DND-41 (cell line): ENCODE measurements at regions not wholly inside any gene's neighbourhood (a gene's known extent, or its start where the extent isn't known, plus 50 kb on each side); places are given as distances from the start of the nearest gene placed in this dataset.

Experiments
- ATAC-seq: fragments of 200-7000 bp; cut with Tn5 transposase; 3 replicates; pipeline ENCODE4 v1.9.1; 2021; ENCODE audit warnings: low read depth; ENCODE audit not compliant: insufficient read depth
- DNase-seq: peaks from one replicate; pipeline ENCODE4 v3.0.0-alpha.2; 2020
- H2AFZ ChIP-seq: 2 replicates; pipeline ENCODE4 v1.6.0; 2012; ENCODE audit warnings: low read depth, low read length
- H3K27ac ChIP-seq: 2 replicates; pipeline ENCODE4 v1.5.1; 2012; ENCODE audit warnings: low read length, inconsistent platforms
- H3K27me3 ChIP-seq: fragments of 200-600 bp; sonication (generic); 2 replicates; pipeline ENCODE4 v1.6.0; 2012; ENCODE audit warnings: low read length, mild to moderate bottlenecking, inconsistent platforms; ENCODE audit not compliant: insufficient read depth, poor library complexity
- H3K36me3 ChIP-seq: 2 replicates; pipeline ENCODE4 v1.5.1; 2012; ENCODE audit warnings: low read length, inconsistent platforms; ENCODE audit not compliant: insufficient read depth
- H3K4me1 ChIP-seq: 2 replicates; pipeline ENCODE4 v1.5.1; 2012; ENCODE audit warnings: mild to moderate bottlenecking, low read length; ENCODE audit not compliant: insufficient read depth
- H3K4me2 ChIP-seq: 2 replicates; pipeline ENCODE4 v1.6.0; 2012; ENCODE audit warnings: mild to moderate bottlenecking, moderate library complexity, low read length, inconsistent platforms; ENCODE audit not compliant: insufficient read depth
- H3K4me3 ChIP-seq, 2 experiments: fragments of 200-600 bp in 1 of 2; shearing (Covaris generic) in 1 of 2; 2 replicates each; pipeline ENCODE4 v1.5.1; 2012 to 2016; ENCODE audit warnings: inconsistent platforms in 2 of 2, low read length in 2 of 2, mild to moderate bottlenecking in 2 of 2, low read depth in 1 of 2, moderate library complexity in 1 of 2
- H3K79me2 ChIP-seq: 2 replicates; pipeline ENCODE4 v1.6.0; 2012; ENCODE audit warnings: low read length, inconsistent platforms; ENCODE audit not compliant: insufficient read depth
- H3K9ac ChIP-seq: 2 replicates; pipeline ENCODE4 v1.6.0; 2012; ENCODE audit warnings: low read depth, mild to moderate bottlenecking, inconsistent platforms, low read length, moderate library complexity
- H3K9me3 ChIP-seq: 2 replicates; pipeline ENCODE4 v1.5.1; 2012; ENCODE audit warnings: low read length, moderate library complexity, mild to moderate bottlenecking, inconsistent platforms; ENCODE audit not compliant: insufficient read depth, severe bottlenecking
- H4K20me1 ChIP-seq: 2 replicates; pipeline ENCODE4 v1.6.0; 2012; ENCODE audit warnings: low read length; ENCODE audit not compliant: insufficient read depth
- CTCF ChIP-seq: IDR thresholded peaks from 2 replicates; pipeline ENCODE4 v1.5.1; 2012; ENCODE audit warnings: borderline replicate concordance, low read length, moderate library complexity, mild to moderate bottlenecking; ENCODE audit not compliant: poor library complexity, severe bottlenecking; ENCODE audit errors: extremely low read depth
- EZH2 ChIP-seq: IDR thresholded peaks from 3 replicates; pipeline ENCODE4 v1.6.1; 2012; ENCODE audit warnings: borderline replicate concordance, low read depth, mild to moderate bottlenecking, moderate library complexity, low read length, inconsistent platforms; ENCODE audit not compliant: severe bottlenecking

DNA sequence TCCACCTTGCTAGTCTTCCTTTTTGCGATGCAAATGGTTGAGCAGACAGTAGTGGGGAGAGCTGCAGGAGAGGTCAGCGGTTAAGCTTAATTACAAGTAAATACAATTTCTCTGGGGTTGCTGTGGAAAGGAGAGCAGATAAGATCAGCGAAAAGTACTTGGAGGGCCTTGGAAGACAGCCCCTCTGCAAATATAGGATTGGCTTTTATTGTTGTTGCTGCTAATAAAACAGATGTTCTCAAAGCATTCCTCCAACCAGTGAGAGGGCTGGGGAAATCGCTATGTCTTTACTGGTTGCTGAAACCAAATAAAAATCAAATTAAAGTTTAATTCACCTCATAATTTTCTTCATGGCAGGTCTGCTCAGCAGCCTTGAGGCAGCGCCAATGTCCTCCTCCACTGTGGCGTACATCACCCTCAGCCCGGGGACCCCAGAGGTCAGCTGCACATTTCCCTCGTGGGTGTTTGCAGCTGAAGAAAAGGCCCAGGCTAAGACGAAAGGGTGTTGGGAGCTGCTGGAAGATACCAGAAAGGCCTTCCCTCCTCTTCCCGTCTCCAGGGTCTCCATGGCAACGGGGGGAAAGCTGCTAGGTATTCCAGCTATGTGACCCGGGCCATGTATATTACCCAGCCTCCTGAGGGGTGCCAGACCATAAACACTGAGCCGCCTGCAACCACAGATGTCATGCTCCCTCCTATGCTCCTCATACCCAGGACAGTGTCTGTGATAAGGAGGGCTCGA lies 54.6 kb upstream of the POU2F1 start:
- no peak overlapping the region for H3K4me2 ChIP-seq

DNA sequence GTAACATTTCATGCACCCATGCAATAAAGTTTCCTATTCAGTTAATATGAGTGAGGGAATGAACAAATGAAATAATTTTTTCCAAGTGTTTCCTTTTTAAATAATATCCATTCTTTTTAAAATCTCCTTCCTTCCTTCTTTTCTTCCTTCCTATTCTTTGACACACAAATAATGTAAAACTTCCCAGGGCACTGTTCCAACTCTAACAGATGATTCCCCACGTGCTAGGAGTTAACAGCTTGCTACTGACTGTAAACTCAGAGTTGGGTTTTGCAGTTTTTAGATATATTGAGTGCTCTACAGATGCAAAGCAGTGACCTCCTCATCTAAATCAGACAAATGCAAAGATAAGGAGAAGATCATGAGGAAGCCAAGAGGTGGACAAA lies 54.0 kb upstream of the POU2F1 start:
- H3K4me2 ChIP-seq, result no peak overlapping the region
- ATAC-seq, result no peak

More for the DNA sequence above, 54.6 kb upstream of the POU2F1 start:
- no peaks in the 10 kb centered on the region for H3K9me3 ChIP-seq
- H3K36me3 ChIP-seq, result no peaks in the 10 kb centered on the region
- peaks cover 22% of the 10 kb centered on the region for H3K4me1 ChIP-seq
- DNase-seq (no peak), ATAC-seq (no peak)
- no peaks in the 10 kb centered on the region for H3K79me2 ChIP-seq
- no peak overlapping the region for H3K4me3 ChIP-seq
- no peaks in the 10 kb centered on the region for H3K27me3 ChIP-seq
- TF ChIP-seq EZH2 (no peak), CTCF (no peak)
- H2AFZ ChIP-seq, result no peak overlapping the region
- H3K27ac ChIP-seq, result no peak overlapping the region
- no peaks in the 10 kb centered on the region for H4K20me1 ChIP-seq
- no peak overlapping the region for H3K9ac ChIP-seq

DNA sequence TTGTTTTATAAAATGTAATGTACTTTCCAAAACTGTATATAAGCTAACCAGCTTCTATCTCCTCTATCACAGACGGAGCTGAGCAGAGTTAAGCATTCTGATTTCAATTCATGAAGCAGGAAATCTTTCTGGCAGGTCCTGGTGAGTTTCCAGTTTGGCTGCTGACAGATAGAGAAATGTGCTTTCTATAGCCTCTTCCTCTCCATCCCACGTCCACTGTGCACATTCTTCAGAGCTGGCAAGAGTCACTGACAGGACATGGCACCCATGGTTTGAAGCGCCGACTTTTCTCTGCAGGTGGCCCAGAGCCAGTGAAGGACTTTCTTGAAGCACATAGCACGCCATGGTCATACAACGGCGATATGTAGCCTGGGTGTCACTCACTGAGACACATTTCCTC lies 52.3 kb upstream of the POU2F1 start:
- TF ChIP-seq EZH2 (no peak), CTCF (no peak)
- Histone ChIP-seq H3K79me2 (no peaks in the 10 kb centered on the region), H3K36me3 (no peaks in the 10 kb centered on the region), H4K20me1 (no peaks in the 10 kb centered on the region), H3K27me3 (no peaks in the 10 kb centered on the region), H3K27ac (no peak overlapping the region), H3K9me3 (no peaks in the 10 kb centered on the region), H3K4me2 (no peak overlapping the region), H2AFZ (no peak overlapping the region), H3K4me3 (no peak overlapping the region), H3K4me1 (peaks cover 7% of the 10 kb centered on the region), H3K9ac (no peak overlapping the region)
- ATAC-seq, result no peak
- no peak for DNase-seq

More for the DNA sequence above, 54.0 kb upstream of the POU2F1 start:
- peaks cover 22% of the 10 kb centered on the region for H3K4me1 ChIP-seq
- H4K20me1 ChIP-seq, result no peaks in the 10 kb centered on the region
- no peak overlapping the region for H3K9ac ChIP-seq
- H2AFZ ChIP-seq, result no peak overlapping the region
- no peaks in the 10 kb centered on the region for H3K9me3 ChIP-seq
- H3K27me3 ChIP-seq, result no peaks in the 10 kb centered on the region
- TF ChIP-seq CTCF (no peak), EZH2 (no peak)
- DNase-seq, result no peak
- H3K36me3 ChIP-seq, result no peaks in the 10 kb centered on the region
- H3K79me2 ChIP-seq, result no peaks in the 10 kb centered on the region
- no peak overlapping the region for H3K4me3 ChIP-seq
- no peak overlapping the region for H3K27ac ChIP-seq

DNA sequence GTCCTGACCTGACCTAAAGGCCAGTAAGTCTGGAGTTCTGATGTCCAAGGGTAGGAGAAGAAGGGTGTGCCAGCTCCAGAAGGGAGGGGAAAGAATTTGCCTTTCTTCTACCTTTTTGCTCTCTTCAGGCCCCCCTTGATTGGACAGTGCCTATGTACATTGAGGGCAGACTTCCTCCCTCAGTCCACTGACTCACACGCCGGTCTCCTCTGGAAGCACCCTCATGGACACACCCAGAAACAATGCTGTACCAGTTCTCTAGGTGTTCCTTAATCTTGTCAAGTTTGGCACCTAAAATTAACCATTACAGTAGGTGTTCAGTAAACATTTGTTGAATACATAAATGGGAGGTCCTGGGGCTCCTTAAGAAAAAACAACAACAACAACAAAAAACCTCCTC lies 51.0 kb upstream of the POU2F1 start:
- Histone ChIP-seq H3K9ac (no peak overlapping the region), H3K4me1 (no peaks in the 10 kb centered on the region), H4K20me1 (no peaks in the 10 kb centered on the region), H3K27ac (no peak overlapping the region), H3K79me2 (no peaks in the 10 kb centered on the region), H3K4me2 (no peak overlapping the region), H3K36me3 (no peaks in the 10 kb centered on the region), H3K4me3 (no peak overlapping the region), H3K9me3 (no peaks in the 10 kb centered on the region), H2AFZ (no peak overlapping the region), H3K27me3 (no peaks in the 10 kb centered on the region)
- ATAC-seq, result no peak
- no peak for TF ChIP-seq CTCF
- no peak for TF ChIP-seq EZH2
- DNase-seq, result no peak
